Activated CD4-positive, alpha-beta T cell treated with anti-CD3 and anti-CD28 coated beads, Interleukin-2, amount 50 U/mL, for 1 hour (primary cell): ENCODE measurements at regions not wholly inside any gene's neighbourhood (a gene's known extent, or its start where the extent isn't known, plus 50 kb on each side); places are given as distances from the start of the nearest gene placed in this dataset.
"Not testable (repeated sequence)": the region's sequence is repeated elsewhere in the genome, so short reads cannot be mapped to it uniquely, and the experiment has no call there.

Experiments
- DNase-seq: peaks from one replicate; pipeline ENCODE4 v3.0.0-alpha.2; 2020

DNA sequence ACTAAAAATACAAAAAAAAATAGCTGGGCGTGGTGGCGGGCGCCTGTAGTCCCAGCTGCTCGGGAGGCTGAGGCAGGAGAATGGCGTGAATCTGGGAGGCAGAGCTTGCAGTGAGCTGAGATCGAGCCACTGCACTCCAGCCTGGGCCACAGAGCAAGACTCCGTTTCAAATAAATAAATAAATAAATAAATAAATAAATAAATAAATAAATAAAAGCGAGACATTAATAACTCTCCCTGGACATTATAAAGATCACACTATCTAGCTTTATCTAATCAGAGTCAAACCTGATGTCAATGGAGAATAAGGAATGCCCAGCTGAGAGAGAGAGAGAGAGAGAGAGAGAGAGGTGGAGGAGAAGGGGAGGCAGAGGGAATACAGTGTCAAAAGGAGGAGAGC, 476.2 kb downstream of the FBXO15 start:
- DNase-seq: not testable (repeated sequence)

GRCh38 chr18:73670524-73670923, 477.1 kb downstream of the FBXO15 start:
- no peak for DNase-seq

GRCh38 chr18:73670039-73670438, 477.6 kb downstream of the FBXO15 start:
- DNase-seq: no peak

DNA sequence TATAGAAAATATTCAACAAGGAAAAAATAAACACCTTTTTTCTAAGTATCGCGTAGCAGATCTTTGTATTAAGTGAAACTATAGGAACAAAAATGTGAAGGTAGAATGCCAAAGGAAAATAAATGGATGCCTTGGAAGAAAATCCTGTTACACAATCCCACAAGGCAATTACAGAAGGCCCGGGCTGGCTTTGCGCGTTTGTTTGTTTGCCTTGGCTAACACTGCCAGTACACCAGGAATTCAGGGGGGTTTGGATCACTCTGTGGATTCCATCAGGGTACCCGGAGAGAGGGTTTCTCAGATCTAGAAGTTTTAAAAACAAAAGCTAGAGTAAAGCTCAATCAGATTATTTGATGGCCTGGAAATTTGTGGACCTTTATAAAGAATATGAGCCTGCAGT, 478.3 kb downstream of the FBXO15 start:
- DNase-seq: no peak

DNA sequence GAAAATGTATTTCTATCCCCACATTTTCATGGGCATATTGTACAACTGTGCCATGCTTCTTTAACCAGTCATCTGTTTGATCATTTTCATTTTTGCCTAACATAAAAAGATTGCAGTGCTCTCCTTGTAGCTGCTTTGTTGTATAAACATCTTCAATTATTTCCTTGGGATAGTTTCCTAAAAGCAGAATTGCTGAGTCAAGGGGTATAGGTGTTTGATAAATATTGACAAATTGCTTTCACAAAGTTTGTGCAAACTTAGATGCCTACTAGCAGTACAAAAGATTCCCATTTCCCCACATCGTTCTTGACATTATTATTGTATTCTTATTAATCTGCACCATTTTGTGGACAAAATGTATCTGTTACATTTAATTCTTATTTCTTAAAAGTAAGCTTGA, 479.6 kb downstream of the FBXO15 start:
- DNase-seq: no peak

GRCh38 chr18:73666772-73667171, 480.9 kb downstream of the FBXO15 start:
- no peak for DNase-seq

DNA sequence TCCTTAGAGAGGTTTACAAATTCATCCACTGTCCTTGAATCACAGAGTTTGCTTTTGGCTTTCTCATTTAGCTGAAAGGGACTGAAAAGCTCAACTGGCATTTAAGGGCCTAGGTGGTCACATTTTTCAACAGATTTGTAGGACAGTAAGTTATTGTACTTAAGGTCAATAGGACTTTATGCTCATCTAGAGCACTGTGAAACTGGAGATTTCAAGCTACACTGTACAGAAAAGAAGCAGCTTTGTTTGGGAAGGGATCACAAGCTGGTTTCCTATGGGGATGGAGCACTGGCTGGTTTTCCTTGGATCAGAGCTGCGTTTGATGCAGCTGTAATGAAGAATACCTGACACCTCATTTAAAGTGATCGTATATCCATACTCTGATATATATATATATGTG, 482.7 kb downstream of the FBXO15 start:
- no peak for DNase-seq

- no peak for DNase-seq
Observed at GRCh38 chr18:73663581-73663980, 484.1 kb downstream of the FBXO15 start.

- DNase-seq: no peak
Observed at GRCh38 chr18:73662421-73662820, 485.2 kb downstream of the FBXO15 start.

GRCh38 chr18:73660931-73661856, 486.4 kb downstream of the FBXO15 start:
- no peak for DNase-seq

DNA sequence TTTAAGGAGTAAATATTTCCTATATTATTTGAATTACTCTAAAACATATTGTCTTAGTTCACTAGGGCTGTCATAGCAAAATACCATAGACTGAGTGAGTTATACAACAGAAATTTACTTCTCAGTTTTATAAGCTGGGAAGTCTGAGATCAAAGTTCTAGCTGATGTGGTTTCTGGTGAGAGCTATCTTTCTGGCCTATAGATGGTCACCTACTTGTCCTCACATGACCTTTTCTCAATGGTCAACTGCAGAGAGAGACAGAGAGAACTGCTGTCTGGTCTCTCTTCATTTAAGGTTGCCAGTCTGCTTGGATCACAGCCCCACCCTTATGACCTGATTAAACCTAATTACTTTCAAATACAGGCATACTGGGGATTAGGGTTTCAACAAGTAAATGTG, 490.9 kb downstream of the FBXO15 start:
- no peak for DNase-seq

DNA sequence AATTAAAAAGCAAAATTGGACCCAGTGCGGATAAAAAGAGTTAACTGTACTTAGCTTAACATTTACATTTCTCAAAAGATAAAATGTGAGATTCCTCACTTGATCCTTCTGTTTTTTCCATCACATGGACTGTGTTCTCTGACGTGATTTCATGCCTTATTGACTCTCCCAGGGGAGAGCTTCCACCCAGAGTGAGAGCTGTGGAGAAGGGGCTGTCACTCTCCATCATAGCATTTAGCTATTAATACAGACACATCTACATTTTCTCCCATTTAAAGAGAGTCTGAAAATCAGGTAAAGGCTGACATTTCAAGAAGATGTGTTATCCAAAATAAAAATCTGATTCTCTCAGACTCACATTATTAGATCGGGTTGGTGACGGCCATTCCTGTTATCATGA, 493.8 kb downstream of the FBXO15 start:
- no peak for DNase-seq

- no peak for DNase-seq
Observed at GRCh38 chr18:73653251-73653650, 494.4 kb downstream of the FBXO15 start.

DNA sequence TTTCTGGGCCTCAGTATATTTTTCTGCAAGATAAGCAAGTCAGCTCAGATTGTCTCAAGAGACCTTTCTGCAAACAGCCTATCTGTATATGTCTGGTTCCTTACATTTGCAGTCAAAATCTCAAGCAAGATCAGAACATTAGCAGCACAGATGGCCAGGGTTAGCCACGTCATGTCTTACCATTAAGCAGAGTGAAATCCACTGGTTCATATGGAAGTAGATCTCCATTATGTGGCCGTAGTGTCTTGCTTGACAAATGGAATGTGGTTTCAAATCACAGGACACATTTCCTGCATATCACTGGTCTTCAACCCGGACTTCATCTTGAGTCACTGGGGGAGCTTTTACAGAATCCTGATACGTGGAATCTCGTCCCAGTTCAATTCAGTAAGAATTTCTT, 500.2 kb downstream of the FBXO15 start:
- no peak for DNase-seq

DNA sequence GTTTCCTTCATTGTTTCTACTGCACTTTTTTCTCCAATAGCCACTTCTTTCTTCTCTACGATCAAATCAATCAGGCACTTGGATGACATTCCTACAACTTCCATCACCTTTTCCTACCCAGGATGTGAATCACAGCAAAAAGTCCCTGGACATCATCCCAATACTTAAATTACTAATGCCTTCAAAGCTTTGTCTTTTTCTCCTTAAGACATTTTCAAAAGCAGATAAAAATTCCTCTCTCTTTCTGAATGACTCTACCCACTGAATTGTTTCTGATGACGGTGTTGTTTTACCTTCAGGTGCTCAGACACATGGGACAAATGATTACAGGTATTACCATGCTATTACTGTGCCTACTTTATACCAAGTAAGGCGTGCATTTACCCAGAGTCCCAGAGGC, 500.9 kb downstream of the FBXO15 start:
- no peak for DNase-seq

DNA sequence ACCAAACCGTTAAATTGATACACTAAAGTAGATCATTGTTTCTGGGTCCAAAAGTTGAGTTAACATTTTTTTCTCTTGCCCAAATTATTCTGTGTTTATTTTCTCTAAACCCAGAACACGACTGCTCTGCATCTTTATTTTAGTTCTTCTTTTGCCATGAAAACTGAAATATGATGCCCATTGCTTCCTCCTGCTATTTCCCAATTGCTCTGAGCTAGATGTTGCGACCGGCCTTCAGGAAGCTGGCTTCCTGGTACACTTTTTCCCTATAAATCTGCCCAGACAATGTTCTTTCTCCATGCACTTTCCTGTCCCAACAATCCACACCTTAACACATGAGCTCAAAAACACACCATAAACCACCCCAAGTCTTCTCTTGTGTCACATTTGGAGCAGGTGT, 501.4 kb downstream of the FBXO15 start:
- DNase-seq: no peak

DNA sequence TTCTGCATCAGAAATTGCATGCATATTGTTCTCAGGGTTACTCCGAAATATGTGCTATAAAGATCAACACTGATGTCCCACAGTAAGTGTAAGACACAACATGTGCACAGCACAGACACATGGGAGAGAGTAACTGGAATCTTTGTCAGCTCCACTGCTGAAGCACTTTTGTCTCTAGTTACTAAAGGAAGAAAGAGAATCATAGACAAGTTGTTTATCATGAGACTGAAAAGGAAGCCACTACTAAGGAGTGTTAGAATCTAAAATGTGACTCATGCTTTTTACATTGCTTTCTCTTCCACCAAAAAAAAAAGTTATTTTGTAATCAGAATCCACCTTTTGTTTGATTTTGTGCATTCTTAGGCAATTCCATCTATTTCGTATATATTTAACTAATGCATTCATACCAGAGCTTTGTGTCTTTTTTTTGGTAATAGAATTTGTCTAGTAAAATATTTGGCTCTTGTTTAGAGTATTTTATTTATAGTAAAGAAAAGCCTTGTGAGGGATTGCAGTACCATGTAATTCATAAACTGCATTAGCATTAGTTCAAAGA, 502.4 kb downstream of the FBXO15 start:
- DNase-seq: no peak

DNA sequence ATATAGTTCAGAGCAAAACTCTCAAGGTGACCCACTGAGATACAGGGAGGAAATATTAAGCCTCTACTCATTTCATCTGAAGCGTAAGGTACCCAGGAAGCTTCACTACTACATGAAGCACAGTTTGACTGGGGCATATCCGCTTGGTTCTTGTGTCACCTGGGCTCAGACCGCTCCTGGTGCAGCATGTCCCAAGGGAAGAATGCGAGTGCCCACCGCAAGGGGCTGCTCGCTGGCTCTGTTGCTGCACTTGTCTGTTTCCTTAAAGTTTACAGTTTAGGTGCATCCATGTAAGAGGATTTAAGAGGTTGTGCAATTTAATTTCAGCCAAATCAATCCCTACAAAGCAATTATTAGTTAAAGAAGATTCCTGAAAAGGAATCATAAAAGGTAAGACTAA, 507.8 kb downstream of the FBXO15 start:
- no peak for DNase-seq

GRCh38 chr18:73638709-73639108, 508.9 kb downstream of the FBXO15 start:
- no peak for DNase-seq

- no peak for DNase-seq
Observed at GRCh38 chr18:73636355-73636754, 511.3 kb downstream of the FBXO15 start.

- DNase-seq: no peak
Observed at GRCh38 chr18:73626859-73627258, 520.8 kb downstream of the FBXO15 start.

DNA sequence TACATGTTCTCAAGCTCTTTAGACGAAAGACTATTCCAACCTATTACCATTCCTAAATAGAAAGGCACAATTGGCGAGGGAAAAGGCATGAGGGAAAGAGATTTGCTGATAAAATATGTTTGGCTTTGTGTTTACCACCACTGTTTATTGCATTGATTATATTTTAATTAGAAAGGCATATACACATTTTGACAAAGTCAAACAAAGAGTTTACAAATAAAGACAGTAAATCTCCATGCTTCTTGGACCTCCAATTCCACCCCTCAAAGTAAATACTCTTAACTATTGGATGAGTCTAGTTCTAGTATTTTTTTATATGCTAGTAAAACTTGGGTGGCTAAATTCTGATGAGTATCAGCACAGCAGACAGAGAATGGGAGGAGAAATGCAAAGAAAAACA, 521.4 kb downstream of the FBXO15 start:
- no peak for DNase-seq

- DNase-seq: no peak
Observed at GRCh38 chr18:73621091-73621490, 526.5 kb downstream of the FBXO15 start.

DNA sequence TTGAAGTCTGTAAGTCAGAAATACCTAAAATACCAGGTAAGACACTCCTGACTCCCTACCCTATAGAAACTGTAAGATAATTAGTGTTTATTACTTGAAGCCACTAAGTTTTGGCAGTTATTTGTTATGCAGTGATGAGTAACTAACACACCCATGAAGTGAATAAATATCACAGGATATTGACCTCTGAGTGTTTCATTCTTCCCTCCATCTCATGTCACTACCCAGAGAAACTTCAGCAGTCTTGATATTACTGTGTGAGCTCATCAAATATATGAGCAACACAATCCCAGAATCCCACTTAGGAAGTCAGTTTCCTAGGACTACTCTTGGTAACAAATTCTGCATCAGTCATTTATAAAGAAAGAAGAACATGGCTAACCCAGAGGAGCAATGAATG, 529.7 kb downstream of the FBXO15 start:
- no peak for DNase-seq

DNA sequence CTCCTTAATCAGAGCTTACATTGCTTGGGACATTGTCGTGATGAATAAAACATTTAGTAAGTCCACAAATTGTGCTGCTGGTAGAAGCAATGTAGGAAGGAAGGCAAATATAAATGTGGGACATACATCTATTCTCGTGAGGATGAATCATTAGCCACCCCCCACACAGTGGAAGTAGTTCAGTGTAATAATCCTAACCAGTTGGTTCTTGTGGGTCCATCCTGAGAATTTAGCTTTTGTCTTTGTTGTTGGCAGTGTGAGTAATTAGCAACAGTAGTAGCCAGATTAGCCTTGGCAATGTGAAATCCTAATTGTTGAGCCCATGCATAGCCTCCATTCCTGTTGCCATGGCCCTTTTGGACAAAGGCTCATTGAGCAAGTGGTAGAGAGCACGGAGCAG, 532.1 kb downstream of the FBXO15 start:
- DNase-seq: no peak
